Left lung (tissue), 4 donors: ENCODE measurements at regions not wholly inside any gene's neighbourhood (a gene's known extent, or its start where the extent isn't known, plus 50 kb on each side); places are given as distances from the start of the nearest gene placed in this dataset.

Source experiments
- ATAC-seq: fragments of 200-7000 bp; cut with Tn5 transposase; one replicate; pipeline ENCODE4 v1.9.1; 2020; ENCODE audit warnings: moderate library complexity
- DNase-seq, 4 donors: peaks; one replicate each; pipeline ENCODE4 v3.0.0-alpha.2; 2013 to 2020
- H3K27ac ChIP-seq, 2 donors: fragments of 200-600 bp; sonication (generic) in 1 of 2; one replicate each; pipeline versions ENCODE4 v1.5.0 to v1.8.0; 2020 to 2021
- H3K27me3 ChIP-seq, 2 donors: fragments of 200-600 bp; sonication (generic) in 1 of 2; one replicate each; pipeline versions ENCODE4 v1.5.0 to v1.8.0; 2020 to 2021
- H3K36me3 ChIP-seq, 2 donors: fragments of 200-600 bp; sonication (generic) in 1 of 2; one replicate each; pipeline versions ENCODE4 v1.5.0 to v1.8.0; 2020 to 2021
- H3K4me1 ChIP-seq, 2 donors: fragments of 200-600 bp; one replicate each; pipeline ENCODE4 v1.8.0; 2021
- H3K4me3 ChIP-seq, 2 donors: fragments of 200-600 bp; sonication (generic) in 1 of 2; one replicate each; pipeline versions ENCODE4 v1.5.0 to v1.8.0; 2020 to 2021; ENCODE audit warnings: mild to moderate bottlenecking in 1 of 2
- H3K9me3 ChIP-seq, 2 donors: fragments of 200-600 bp; sonication (generic) in 1 of 2; one replicate each; pipeline versions ENCODE4 v1.5.0 to v1.8.0; 2020 to 2021
- CTCF ChIP-seq, 2 donors: fragments of 200-600 bp; sonication (generic) in 1 of 2; IDR thresholded peaks; one replicate each; pipeline versions ENCODE4 v1.5.0 to v1.8.0; 2021; ENCODE audit warnings: antibody characterized with exemption in 2 of 2
- intact Hi-C, 2 donors: fragments of 100-400 bp; cut with DNase I; formaldehyde crosslinking; loops; one replicate each; pipeline versions ENCODE4 v1.11.2 to v1.14.2; 2022
- donor health status: DM: no; HTN: yes; CAD: no.
- donor health status: DM: no; HTN: no; CAD: no.

- DNase-seq (no peak), ATAC-seq (no peak)
- H3K9me3 ChIP-seq: peaks cover 0 to 18% of the 10 kb centered on the region in 2 donors
- no peaks in the 10 kb centered on the region for H3K36me3 ChIP-seq
- TF ChIP-seq CTCF (IDR thresholded peaks at IDR 0.05): no peak
- H3K4me3 ChIP-seq: no peak overlapping the region
- no peaks in the 10 kb centered on the region for H3K4me1 ChIP-seq
- H3K27ac ChIP-seq: no peak overlapping the region
- intact Hi-C loops: no loop called here
- no peaks in the 10 kb centered on the region for H3K27me3 ChIP-seq
Measured at GRCh38 chr3:31147550-31147949, 253.1 kb upstream of the GADL1 start.

- H3K36me3 ChIP-seq: no peaks in the 10 kb centered on the region
- intact Hi-C loops: no loop called here
- peak; percentile 33 for ATAC-seq
- no peak overlapping the region for H3K27ac ChIP-seq
- no peak for TF ChIP-seq CTCF (IDR thresholded peaks at IDR 0.05)
- H3K4me1 ChIP-seq: no peaks in the 10 kb centered on the region
- H3K4me3 ChIP-seq: no peak overlapping the region
- DNase-seq: no peak
- no peaks in the 10 kb centered on the region for H3K27me3 ChIP-seq
- no peaks in the 10 kb centered on the region for H3K9me3 ChIP-seq
Measured at GRCh38 chr3:31157047-31157694, 262.7 kb upstream of the GADL1 start.

GRCh38 chr3:31157893-31158620, 263.6 kb upstream of the GADL1 start:
- Histone ChIP-seq H3K27me3 (no peaks in the 10 kb centered on the region), H3K27ac (no peak overlapping the region), H3K36me3 (no peaks in the 10 kb centered on the region), H3K9me3 (no peaks in the 10 kb centered on the region), H3K4me3 (no peak overlapping the region), H3K4me1 (no peaks in the 10 kb centered on the region)
- no peak for TF ChIP-seq CTCF (IDR thresholded peaks at IDR 0.05)
- ATAC-seq (no peak), DNase-seq (no peak)
- intact Hi-C loops: no loop called here

GRCh38 chr3:31159331-31160039, 265.0 kb upstream of the GADL1 start:
- Histone ChIP-seq H3K4me3 (no peak overlapping the region), H3K9me3 (no peaks in the 10 kb centered on the region), H3K36me3 (no peaks in the 10 kb centered on the region), H3K27me3 (no peaks in the 10 kb centered on the region), H3K27ac (no peak overlapping the region), H3K4me1 (no peaks in the 10 kb centered on the region)
- DNase-seq (no peak), ATAC-seq (no peak)
- TF ChIP-seq CTCF (IDR thresholded peaks at IDR 0.05): no peak
- intact Hi-C loops: no loop called here

- no peak for TF ChIP-seq CTCF (IDR thresholded peaks at IDR 0.05)
- DNase-seq (no peak), ATAC-seq (no peak)
- Histone ChIP-seq H3K9me3 (no peaks in the 10 kb centered on the region), H3K27ac (no peak overlapping the region), H3K27me3 (no peaks in the 10 kb centered on the region), H3K36me3 (no peaks in the 10 kb centered on the region), H3K4me1 (peaks cover 0 to 12% of the 10 kb centered on the region in 2 donors), H3K4me3 (no peak overlapping the region)
- intact Hi-C loops: no loop called here
Measured at GRCh38 chr3:31161889-31162288, 267.4 kb upstream of the GADL1 start.
